ENCODE measurements at regions not wholly inside any gene's neighbourhood (a gene's known extent, or its start where the extent isn't known, plus 50 kb on each side); places are given as distances from the start of the nearest gene placed in this dataset.

GRCh38 chr1:234772345-234773147, 162.6 kb upstream of the IRF2BP2 start (continued):
- TF ChIP-seq TEAD4 (IDR thresholded peaks at IDR 0.05; ENCODE audit: low read length) (peak; percentile 87), TEAD4 (CRISPR knock-in tag; IDR thresholded peaks at IDR 0.05; ENCODE audit: borderline replicate concordance) (peak; percentile 92), ZNF41 (CRISPR knock-in tag; conservative IDR thresholded peaks at IDR 0.05) (peak; percentile 46; the same call in 1 of the 2 replicates), MAZ (CRISPR knock-in tag; conservative IDR thresholded peaks at IDR 0.05 in 1 of 2, IDR thresholded peaks at IDR 0.05 in 1 of 2) (peak; percentile 55 to 58), ZNF384 (IDR thresholded peaks at IDR 0.05; ENCODE audit: low read depth, low read length) (peak; percentile 39; the same call in 1 of the 2 replicates), ZBTB2 (IDR thresholded peaks at IDR 0.05) (no peak), RCOR1 (IDR thresholded peaks at IDR 0.05; ENCODE audit: borderline replicate concordance in 1 of 2, low read depth in 2 of 2, low read length in 2 of 2) (peak in 1 of 2 experiments; percentile 67; a peak in 1 of 4 replicates), ZNF445 (CRISPR knock-in tag; IDR thresholded peaks at IDR 0.05; ENCODE audit: low read depth) (0 out of 2 replicates have a peak, but pooled peaks have one; percentile 8), BCL6 (CRISPR knock-in tag; IDR thresholded peaks at IDR 0.05) (0 out of 2 replicates have a peak, but pooled peaks have one; percentile 76), ETV6 (IDR thresholded peaks at IDR 0.05; ENCODE audit: borderline replicate concordance in 1 of 2, low read depth in 2 of 2, low read length in 1 of 2) (peak in 1 of 2 experiments; percentile 61; a peak in 1 of 4 replicates), ETV6 (CRISPR knock-in tag; IDR thresholded peaks at IDR 0.05; ENCODE audit: borderline replicate concordance) (peak; percentile 76; the same call in 1 of the 2 replicates), ETV5 (CRISPR knock-in tag; IDR thresholded peaks at IDR 0.05; ENCODE audit: low read depth) (peak; percentile 91), ATF7 (IDR thresholded peaks at IDR 0.05) (peak; percentile 27; the same call in 1 of the 2 replicates), ZNF175 (CRISPR knock-in tag; IDR thresholded peaks at IDR 0.05; ENCODE audit: low read depth) (0 out of 2 replicates have a peak, but pooled peaks have one; percentile 36), FOXA1 (IDR thresholded peaks at IDR 0.05; ENCODE audit: borderline replicate concordance) (no peak), CTBP1 (IDR thresholded peaks at IDR 0.05; ENCODE audit: borderline replicate concordance) (peak; percentile 72; the same call in 1 of the 2 replicates), ZNF431 (CRISPR knock-in tag; IDR thresholded peaks at IDR 0.05) (peak; percentile 77), MEF2D (tag; conservative IDR thresholded peaks at IDR 0.05; ENCODE audit: low read depth) (peak; percentile 90), SP1 (CRISPR knock-in tag; IDR thresholded peaks at IDR 0.05) (peak; percentile 32; the same call in 1 of the 2 replicates), CHD2 (IDR thresholded peaks at IDR 0.05; ENCODE audit: low read depth, low read length) (no peak), ZFX (CRISPR knock-in tag; IDR thresholded peaks at IDR 0.05) (peak; percentile 56), PBX2 (CRISPR knock-in tag; IDR thresholded peaks at IDR 0.05; ENCODE audit: low read depth) (no peak), PBX2 (tag; conservative IDR thresholded peaks at IDR 0.05; ENCODE audit: low read depth) (peak; percentile 26; the same call in 1 of the 2 replicates)
- TF ChIP-seq, protein P1, sequence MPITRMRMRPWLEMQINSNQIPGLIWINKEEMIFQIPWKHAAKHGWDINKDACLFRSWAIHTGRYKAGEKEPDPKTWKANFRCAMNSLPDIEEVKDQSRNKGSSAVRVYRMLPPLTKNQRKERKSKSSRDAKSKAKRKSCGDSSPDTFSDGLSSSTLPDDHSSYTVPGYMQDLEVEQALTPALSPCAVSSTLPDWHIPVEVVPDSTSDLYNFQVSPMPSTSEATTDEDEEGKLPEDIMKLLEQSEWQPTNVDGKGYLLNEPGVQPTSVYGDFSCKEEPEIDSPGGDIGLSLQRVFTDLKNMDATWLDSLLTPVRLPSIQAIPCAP (CRISPR knock-in tag; IDR thresholded peaks at IDR 0.05; ENCODE audit: borderline replicate concordance): 0 out of 2 replicates have a peak, but pooled peaks have one; percentile 24

All from K562 (cell line).